NCI-H748 (cell line): ENCODE measurements at regions not wholly inside any gene's neighbourhood (a gene's known extent, or its start where the extent isn't known, plus 50 kb on each side); places are given as distances from the start of the nearest gene placed in this dataset.

Source experiments
- DNase-seq: peaks from one replicate; lab custom pipeline; 2025; ENCODE audit not compliant: unreplicated experiment; lab: John Stamatoyannopoulos, UW

DNA sequence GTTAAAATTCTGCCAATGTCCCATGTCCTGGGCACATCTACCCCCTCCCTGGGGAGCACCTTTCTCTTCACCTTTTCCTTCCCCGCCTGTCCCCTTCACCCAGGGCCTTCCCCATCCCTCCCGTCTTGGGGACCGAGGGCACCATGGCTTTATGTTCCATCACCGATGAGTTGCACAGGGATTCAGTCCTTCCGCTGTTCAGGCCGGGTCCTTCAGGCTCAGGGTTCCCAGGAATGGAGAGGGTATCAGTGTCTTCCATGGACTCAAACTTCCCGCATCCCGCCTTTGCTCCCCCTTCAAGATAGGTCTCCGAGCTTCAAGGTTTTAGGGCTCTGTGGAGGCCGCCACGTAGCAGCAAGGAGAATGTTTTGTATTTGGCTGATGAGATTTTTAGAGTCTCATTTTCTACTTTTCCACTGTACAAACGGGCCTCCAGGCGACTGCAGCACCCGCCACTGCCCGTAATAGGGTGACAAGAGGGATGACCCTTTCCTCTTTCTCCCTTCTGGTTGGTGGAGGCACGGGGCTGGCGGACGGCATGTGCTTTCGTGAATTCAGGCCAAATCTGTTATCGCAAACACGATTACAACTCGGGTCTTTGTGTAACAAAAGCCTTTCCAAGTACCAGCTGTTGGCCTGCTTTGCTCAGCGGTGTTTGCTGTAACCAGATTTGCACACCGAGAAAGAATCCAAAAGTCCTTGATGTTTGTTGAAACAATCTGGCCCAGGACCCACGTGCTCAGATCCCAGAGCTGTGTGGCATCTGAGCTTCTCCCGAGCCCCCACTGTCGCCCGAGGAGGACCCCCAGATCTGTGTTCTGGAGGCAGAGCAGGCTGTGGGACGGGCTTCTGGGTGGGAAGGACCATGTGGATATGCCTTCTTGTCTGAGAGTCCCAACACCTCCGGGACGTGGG is 236.3 kb downstream of the SEC14L1 start:
- no peak for DNase-seq

DNA sequence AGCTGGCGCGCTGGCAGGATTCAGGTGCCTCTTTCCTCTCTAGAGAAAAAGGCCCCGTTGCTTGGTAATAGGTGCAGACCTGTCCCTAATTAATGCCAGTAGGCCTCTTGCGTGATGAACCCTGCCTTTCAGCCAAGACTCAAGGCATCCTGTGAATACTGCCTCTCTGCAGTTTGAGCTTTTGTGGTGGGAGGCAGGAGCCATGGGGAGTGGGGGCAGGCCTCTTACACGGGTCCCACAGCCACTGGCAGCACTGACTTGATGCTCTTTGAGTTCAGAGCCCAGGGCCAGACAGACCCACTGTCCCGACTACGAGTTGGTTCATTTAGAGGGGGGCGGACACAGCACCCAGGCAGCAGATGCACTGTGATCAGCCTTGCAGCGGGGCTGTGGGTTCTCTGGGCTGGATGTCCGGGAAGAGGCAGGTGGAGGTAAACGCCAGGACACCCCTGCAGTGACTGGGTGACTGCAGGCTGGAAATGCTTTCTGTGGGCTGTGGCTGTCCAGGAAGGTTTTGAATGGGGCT is 237.0 kb downstream of the SEC14L1 start:
- no peak for DNase-seq

DNA sequence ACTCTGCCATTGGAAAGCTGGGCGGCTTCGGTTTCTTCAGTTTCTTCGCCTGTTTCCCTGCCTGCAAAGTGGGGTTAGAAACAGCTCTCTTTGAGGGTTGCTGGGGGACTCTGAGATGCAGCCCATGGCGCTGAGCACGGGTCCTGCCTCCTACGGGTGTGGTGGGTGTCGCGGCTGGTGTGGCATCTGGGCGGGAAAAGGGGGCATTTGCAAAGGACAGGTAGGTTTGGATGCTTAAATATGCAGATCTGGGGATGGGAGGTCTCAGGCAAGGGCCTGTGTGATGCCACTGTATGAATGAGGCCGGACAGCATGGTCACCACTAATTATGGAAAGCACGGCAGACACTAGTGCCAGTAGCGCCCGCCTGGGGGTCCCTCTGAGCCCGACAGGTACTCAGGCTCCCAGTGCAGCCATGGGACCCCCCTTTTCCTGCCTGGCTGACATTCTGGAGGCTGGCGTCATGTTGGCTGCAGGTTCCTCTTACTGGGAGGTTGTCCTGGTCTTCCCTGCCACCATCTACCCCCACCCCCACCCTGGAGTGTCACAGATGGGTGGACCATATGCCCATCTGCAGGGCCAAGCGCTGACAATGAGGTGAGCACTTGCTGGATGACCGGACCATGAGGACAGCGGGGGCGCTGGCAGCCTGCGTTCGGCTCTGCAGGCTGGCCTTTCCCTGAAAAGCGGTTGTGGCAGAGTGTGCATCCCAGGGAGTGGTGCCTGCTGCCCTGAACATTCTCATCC is 237.7 kb downstream of the SEC14L1 start:
- DNase-seq = no peak

DNA sequence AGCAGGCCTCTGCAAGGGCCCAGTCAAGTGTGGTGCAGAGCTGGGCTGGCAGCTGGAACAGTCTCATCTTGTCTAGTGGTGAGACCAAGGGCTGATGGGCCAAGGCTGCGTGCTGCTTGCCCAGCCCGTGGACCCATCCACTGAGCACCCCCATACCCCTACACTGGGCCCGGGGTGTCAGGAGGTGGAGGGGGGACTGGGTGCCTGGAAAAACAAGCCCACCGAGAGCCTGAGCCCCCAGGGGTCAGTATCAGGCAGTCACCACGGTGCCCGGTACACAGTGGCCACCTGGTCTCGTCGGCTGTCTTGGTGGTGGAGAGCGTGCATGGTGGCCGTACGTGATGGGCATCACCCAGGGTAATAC is 238.3 kb downstream of the SEC14L1 start:
- no peak for DNase-seq

DNA sequence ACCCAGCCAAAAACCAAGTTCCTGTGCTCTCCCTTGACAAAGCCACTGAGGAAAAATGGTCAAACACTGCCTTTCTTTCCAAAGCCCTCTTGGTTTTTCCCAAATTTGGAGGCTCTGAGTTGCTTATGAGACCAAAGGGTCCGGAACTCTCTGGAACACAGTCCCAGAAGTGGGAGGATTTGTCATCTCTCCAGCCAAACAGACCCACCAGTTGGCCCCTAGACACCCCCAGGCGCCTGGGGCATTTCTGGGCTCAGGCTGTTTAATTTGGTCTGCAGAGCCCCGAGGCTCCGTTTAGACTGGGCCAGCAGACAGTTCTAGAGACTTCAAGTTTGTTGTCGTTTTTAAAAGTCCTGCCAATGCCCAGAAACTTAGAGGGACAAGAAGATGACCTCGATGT is 239.1 kb downstream of the SEC14L1 start:
- DNase-seq = no peak

DNA sequence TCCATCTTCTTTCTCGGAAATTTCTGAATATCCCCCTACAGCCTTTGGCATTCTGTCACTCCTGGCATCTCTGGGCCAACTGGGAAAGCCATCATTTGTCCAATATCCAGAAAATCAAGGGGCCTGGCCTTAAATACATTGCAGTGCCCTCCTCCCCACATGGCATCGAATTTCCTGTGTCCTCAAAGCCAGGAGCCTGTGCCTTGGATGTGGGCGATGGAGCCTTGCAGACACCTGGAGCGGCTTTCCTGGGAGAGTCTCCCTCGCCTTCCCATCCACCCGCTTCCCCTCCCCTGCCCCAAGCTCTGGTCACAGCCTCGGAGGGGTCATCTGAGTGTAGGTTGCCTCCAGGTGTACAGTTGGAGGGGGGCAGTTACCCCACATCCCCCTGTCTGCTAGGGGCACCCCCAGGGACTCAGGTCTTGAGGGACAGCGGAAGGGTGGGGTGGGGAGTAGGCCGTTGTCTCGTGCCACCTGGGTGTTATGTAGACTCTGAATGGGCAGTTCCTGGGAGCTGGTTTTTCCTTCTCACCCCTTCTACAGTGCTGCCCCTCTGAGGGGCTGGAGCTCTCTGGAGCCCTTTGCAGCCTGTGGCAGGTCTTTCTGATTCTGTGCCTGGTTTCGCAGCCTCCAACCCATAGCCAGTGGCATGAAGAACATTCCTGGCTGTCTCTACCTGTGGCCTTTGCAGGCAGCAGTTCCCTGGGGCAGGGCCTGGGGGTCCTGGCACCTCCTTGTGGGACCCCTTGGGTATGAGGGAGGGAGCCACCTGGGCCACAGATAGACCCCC is 239.8 kb downstream of the SEC14L1 start:
- no peak for DNase-seq

DNA sequence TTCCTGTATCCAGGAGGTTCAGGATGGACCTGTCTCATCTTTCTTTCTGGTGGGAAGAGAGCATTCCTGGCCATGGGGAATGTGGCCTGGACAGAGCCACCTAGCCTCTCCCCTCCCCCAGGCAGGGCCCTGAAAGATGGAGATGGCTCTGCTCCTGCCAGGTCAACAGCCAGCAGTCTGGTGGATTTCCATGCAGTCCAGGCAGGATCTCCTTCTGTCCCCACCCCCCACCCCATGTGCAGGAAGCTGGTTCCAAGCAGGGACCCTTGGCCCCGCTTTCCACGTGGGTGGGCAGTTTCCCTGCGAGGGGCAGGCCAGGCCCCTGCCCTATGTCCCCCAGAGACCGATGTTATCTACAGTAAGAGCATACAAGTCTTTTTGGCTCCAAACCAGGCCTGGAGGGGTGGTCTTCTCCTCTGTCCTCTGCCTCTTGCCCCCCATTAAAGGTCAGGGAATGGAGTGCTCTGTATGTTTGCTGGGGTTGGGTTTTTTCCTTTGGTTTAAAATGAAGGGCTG is 240.5 kb downstream of the SEC14L1 start:
- no peak for DNase-seq

DNA sequence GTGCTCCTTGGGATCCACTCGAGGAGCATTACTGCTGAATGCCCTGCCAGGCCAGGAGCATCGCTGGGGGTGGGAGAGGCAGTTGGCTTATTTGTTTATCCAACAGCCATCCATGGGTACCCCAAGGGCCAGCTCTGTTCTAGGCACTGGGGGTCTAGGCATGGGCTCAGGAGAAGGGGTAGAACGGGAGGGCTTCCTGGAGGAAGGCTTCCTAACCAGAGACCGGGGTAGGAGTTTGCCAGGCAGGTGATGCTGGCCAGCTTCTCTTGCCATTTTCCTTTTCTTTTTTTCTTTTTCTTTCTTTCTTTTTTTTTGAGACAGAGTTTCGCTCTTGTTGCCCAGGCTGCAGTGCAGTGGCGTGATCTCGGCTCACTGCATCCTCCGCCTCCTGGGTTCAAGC is 241.0 kb downstream of the SEC14L1 start:
- DNase-seq = no peak

DNA sequence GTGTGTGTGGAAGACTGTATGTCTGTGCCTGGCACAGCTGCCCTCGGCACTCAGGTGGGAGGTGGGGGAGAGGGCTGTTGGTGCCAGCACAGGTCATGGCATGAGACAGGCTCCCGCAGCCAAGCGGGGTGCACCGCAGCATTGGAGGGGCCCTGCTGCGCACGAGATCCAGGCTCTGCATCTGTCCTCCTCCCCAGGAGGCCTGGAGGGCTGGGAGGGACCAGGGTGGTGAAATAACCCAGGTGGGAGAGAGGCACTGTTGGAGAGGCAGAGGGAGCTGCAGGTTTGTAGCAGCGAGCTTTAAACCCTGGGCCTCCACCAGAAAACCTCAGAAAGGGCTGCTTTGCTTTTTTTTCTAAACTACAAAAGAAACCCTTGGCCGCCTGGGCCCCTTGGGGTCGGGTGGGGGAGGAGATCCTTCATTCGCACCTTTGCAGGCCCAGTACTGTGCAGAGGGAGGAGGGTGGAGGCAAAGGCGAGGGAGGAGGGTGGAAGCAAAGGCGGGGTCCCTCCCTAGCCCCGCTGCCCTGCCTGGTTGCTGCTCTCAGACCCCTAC is 241.7 kb downstream of the SEC14L1 start:
- DNase-seq = no peak

DNA sequence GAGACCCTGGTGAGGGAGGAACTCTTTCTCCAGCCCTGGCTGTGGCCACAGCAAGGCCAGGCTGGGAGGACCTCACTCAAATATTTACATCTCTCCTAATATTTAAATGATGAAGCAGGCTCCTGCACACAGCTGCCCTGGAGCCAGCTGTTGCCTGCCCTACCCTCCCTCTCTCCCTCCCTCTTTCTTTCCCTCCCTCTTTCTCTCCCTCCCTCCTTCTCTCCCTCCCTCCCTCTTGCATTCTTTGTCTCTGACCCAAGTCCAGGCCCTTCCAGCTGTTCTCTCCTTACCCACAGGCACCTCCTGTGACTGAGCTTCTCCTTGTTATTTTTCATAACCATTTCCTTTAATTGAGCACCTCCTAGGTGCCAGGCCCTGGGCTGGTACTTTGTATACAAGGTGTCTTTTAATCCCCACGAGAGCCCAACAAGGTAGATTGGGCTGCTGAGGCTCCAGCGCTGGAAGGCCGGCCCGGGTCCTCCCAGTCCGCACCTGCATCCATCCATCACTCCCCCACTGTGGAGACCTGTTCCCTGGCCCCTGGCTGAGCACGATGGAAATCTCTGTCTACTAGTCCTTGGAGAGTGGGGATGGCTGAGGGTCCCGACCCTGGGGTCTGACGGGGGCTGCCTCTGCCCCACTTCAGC is 242.3 kb downstream of the SEC14L1 start:
- no peak for DNase-seq

DNA sequence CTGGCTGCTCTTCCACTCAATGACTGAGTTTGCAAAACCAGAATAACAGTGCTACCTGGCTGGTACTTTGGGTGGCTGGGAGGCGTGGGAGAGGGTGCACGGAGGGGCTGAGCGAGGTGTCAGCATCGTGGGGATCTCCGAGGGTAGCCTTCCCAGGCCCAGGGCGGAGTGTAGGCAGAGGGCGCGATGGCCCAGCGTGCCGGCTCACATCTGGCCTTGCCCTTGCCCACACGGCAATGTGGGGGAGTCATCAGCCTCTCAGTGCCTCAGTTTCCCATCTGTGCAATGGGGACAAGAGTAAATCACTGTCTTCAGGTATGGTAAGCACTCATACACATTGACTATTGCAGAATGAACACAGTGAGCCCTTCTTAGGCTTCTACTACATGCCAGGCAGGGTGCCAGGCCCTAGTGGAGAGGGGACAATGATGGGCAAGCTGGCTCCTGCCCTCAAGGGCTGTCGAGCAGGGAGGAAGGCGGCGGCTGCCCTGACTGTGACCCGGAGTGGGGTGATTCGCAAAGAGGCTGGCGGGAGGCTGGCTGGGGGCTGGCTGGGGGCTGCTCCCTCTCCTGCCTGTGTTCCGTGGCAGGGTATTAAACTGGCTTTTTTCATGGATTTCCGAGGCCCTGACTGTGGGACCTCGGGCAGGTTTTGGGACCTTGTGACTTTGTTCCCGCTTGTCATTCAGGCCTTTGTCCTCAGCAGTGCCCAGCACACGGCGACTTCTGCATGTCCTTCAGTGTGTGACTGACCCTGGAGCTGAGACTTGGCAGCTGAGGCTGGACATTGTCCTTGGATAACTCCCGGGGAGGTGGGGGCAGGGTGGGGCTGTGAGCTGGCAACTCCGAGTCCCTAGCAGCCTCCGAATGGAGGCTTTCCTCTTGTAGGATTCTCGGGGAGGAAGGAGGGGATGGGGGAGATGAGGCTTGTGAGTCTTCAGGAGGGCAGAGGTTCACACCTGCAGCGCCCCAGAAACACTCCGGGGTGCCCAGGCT is 243.1 kb downstream of the SEC14L1 start:
- no peak for DNase-seq

DNA sequence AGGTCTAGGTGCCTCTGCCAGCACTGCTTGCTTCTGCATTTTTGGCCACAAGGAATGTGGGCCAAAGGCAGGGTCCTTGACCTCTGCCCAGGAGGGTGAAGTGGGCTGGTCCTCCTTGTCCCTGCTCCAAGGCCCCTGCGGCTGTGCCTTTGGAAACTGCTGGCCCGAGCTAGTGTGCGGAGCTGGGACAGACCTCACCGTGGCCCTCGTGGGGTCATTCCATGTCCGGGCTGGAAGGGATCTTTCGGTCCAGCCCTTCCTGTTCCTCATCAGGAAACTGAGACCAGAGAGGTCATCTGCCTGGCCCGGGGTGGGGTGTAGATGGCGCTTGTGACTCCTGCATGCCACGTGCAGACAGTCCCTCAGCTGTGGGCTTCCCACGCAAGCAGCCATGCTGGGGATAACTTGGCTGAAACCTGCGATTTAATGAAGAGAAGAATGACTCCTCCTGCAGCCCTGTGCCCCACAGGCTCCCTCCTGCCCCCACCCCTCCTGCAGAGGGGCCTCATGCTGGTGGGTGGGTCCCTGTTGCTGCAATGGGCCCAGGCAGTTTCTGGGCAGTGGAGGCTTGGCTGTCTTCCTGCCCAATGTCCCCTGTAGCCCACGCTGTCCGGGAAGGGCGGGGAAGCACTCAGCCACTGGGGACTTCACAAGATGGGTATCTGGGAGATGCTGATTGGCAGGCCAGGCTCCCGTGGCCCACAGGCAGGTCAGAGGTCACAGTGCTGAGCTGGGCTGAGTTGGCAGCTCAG is 245.2 kb downstream of the SEC14L1 start:
- DNase-seq = no peak

DNA sequence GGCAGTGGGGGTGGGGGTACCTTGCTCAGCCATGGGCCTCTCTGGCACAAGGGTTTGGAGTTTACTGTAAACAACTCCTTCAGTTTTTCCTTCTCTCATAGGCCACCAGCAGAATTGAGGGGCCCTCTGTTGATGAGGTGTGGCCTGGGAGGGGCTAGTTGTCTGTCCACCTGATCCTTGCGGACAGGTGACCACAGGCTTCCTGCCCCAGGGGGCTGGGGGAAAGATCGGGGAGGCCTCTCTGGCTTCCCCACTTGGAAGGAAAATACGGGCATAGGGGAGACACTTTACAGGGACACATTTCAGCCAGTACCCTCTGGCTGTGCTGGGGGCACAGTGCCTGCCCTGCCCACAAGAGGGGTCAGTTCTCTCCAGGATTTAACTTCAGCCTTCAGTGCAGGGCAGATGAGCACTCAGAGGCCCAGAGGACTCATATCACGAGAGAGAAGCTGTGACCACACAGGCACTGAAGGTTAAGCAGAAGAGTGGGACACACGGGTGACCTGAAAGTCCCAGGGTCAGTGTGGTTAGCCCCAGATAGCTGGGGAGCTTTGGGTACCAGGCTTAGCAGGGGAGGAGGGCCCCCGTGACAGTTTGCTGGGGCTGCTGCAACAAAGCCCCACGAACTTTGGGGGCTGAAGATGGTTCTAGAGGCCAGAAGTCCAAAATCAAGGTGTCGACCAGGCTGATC is 245.9 kb downstream of the SEC14L1 start:
- DNase-seq = no peak

DNA sequence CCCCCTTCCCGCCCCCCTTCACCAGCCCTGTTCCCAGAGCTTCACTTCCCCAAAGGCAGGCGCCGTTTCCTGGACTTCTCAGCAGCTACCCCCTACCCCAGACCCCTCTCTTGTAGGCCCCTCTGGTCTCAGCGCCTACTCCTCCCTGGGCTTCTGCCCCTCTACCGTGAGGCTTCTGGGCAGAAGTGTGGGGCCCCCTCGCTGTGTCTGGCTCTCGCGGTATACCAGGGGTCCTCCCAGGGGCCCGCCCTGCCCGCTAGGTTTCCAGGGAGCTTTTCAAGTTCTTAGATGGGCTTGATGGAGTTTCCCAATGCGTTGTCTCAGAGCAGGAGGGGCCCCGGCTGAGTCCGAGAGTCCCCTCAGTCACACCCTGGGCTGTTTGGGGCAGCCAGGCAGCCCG is 247.1 kb downstream of the SEC14L1 start:
- DNase-seq = no peak

DNA sequence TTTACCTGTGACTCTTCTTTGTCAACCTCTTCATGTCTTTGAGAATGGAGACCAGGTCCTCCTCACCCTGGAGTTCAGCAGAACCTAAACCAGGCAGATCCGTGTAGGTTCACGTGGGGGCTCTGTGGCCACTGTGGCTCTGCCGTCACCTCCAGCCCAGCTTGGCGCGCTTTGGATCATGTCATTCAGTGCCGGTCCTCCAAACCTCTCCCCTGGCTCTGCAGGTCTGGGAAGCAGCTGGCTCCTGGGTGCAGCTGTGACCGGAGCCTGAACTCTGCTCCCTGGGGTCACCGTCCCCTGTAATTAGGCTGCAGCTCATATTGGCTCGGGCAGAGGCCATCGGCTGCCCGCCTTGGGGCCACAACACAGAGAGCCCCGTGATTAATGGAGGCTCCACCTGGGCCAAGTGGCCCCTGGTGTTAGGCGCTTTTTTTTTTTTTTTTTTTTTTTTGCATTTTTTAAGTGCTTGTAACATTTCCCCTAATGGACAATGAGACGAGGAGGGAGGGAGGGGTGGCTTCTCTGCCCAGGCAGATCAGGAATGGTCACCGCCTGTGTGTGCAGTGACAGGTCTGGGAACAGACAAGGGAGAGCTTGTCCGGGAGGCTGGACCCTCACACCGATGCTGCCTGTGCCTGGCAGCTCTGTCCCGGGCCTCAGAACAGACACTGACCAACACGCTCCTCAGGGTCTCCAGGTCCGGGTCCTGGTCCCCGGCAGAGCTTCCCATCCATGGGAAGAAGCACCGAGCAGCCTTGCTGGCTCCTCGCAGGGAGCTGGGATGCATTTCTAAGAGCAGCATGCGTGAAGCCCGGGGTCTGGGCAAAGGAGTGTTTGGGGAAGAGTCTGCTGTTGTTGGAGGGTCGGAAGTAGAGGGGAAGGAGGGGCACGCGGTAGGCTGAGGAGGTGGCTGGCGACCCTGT is 247.9 kb downstream of the SEC14L1 start:
- no peak for DNase-seq

DNA sequence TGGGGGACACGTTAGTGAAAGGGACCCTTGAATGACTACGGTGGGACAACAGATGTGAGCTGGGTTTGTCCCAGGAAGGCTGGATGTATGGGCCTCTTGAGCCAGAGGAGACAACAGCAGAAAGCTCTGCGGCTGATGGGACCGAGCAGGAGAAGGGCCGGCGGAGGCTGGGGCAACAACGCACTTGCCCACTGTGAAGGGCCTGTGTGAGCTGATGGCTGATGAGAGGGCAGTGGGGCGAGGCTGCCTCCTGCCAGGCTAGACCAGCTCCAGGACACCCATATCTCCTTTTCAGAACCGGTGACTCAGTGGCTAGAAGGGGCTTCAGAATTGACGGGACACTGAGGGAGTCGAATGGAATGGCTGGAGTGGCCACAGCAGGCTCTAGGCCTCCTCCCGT is 250.1 kb downstream of the SEC14L1 start:
- DNase-seq = no peak
